ENCODE measurements at regions not wholly inside any gene's neighbourhood (a gene's known extent, or its start where the extent isn't known, plus 50 kb on each side); places are given as distances from the start of the nearest gene placed in this dataset.
"Not testable (repeated sequence)": the region's sequence is repeated elsewhere in the genome, so short reads cannot be mapped to it uniquely, and the experiment has no call there.

DNA sequence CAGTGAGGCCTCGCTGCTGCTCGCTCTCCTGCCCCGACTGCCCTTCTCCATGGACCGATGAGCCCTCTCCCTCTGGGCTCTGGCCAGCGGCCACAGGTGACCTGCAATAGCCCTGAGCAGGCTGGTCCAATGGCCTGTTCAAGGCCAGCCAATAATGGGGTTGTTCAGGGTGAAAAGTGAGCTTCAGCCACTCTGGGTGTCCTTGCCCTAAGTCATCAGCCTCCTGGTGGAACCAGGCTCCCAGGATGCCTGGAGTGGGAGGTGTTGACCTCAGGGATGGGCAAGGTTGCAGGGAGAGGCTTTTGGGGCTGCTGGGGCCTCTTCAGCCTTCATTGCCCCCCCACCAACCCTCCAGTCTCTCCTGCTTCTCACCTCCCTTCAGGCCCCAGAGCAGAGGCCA lies 79.7 kb downstream of the RFLNA start:
- no peak overlapping the region for H3K4me3 ChIP-seq (ENCODE audit: severe bottlenecking)
- no peaks in the 10 kb centered on the region for H3K27me3 ChIP-seq (ENCODE audit: insufficient read depth, poor library complexity, severe bottlenecking)
- no peak overlapping the region for H3K27ac ChIP-seq (ENCODE audit: poor library complexity, severe bottlenecking)
- no peak for DNase-seq (ENCODE audit: low spot score)
- no peaks in the 10 kb centered on the region for H3K9me3 ChIP-seq (ENCODE audit: severe bottlenecking)
- peaks cover 90% of the 10 kb centered on the region for H3K36me3 ChIP-seq (ENCODE audit: low read depth)
- TF ChIP-seq, protein P1, sequence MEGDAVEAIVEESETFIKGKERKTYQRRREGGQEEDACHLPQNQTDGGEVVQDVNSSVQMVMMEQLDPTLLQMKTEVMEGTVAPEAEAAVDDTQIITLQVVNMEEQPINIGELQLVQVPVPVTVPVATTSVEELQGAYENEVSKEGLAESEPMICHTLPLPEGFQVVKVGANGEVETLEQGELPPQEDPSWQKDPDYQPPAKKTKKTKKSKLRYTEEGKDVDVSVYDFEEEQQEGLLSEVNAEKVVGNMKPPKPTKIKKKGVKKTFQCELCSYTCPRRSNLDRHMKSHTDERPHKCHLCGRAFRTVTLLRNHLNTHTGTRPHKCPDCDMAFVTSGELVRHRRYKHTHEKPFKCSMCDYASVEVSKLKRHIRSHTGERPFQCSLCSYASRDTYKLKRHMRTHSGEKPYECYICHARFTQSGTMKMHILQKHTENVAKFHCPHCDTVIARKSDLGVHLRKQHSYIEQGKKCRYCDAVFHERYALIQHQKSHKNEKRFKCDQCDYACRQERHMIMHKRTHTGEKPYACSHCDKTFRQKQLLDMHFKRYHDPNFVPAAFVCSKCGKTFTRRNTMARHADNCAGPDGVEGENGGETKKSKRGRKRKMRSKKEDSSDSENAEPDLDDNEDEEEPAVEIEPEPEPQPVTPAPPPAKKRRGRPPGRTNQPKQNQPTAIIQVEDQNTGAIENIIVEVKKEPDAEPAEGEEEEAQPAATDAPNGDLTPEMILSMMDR (IDR thresholded peaks at IDR 0.05; ENCODE audit: poor library complexity, severe bottlenecking), result no peak
- ATAC-seq (ENCODE audit: low read depth), result no peak
- peaks cover 7% of the 10 kb centered on the region for H3K4me1 ChIP-seq (ENCODE audit: insufficient read depth, poor library complexity, severe bottlenecking)

DNA sequence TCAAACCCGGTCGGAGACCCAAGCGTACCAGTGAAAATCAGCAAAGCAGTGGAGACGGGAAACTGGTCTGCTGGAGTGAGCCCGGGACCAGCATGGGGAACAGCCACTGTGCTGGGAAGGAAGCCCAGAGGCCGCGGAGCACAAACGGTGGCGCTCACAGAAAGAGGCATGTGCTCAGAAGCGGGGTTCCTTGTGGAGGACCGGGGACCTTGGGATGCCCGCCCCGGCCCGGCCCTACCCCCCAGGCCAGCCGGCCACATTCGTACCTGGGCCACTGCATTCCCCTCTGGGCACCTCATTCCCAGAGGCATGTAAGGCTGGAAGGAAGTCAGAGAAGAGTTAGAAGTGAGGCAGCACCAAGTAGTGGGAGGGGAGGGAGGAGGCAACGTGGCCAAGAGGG lies 79.3 kb downstream of the RFLNA start:
- no peaks in the 10 kb centered on the region for H3K9me3 ChIP-seq (ENCODE audit: severe bottlenecking)
- H3K36me3 ChIP-seq (ENCODE audit: low read depth), result peaks cover 90% of the 10 kb centered on the region
- H3K4me1 ChIP-seq (ENCODE audit: insufficient read depth, poor library complexity, severe bottlenecking), result peaks cover 11% of the 10 kb centered on the region
- no peak for DNase-seq (ENCODE audit: low spot score)
- no peak for ATAC-seq (ENCODE audit: low read depth)
- TF ChIP-seq, protein P1 (IDR thresholded peaks at IDR 0.05; ENCODE audit: poor library complexity, severe bottlenecking), result no peak
- H3K4me3 ChIP-seq (ENCODE audit: severe bottlenecking), result no peak overlapping the region
- no peaks in the 10 kb centered on the region for H3K27me3 ChIP-seq (ENCODE audit: insufficient read depth, poor library complexity, severe bottlenecking)
- no peak overlapping the region for H3K27ac ChIP-seq (ENCODE audit: poor library complexity, severe bottlenecking)

DNA sequence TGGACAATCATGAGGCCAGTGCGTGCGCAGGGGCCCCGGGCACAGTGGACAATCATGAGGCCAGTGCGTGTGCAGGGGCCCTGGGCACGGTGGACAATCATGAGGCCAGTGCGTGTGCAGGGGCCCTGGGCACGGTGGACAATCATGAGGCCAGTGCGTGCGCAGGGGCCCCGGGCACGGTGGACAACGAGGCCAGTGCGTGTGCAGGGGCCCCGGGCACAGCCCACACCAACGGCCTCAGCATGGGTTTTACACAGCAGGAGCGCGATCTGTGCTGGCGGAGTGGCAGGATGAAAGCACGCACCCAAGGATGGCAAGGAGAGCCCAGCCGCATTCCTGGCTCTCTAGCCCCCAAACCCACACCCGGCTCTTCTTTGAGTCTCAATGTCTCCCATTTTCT lies 78.8 kb downstream of the RFLNA start:
- H3K4me1 ChIP-seq (ENCODE audit: insufficient read depth, poor library complexity, severe bottlenecking), result peaks cover 14% of the 10 kb centered on the region
- not testable (repeated sequence) for ATAC-seq (ENCODE audit: low read depth); H3K4me3 ChIP-seq (ENCODE audit: severe bottlenecking)

DNA sequence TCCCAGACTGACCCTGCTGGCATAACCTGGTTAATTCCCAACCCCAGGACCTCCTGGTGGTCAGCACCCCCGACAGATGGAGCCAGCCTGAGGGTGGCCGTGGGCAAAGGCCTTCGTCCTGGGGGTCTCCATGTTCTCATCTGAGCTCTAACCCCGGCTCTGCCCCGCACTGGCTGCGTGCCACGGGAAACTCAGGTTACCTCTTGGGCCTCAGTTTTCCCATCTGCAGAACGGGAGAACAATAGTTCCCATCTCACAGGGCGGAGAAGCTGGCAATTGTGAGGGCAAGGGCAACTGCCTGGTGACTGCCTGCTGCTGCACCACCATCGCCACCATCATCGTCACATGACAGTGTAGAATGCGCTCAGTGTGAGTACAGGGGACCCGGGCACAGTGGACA lies 77.9 kb downstream of the RFLNA start:
- no peak for DNase-seq (ENCODE audit: low spot score)
- TF ChIP-seq, protein P1 (IDR thresholded peaks at IDR 0.05; ENCODE audit: poor library complexity, severe bottlenecking), result no peak
- Histone ChIP-seq H3K27ac (ENCODE audit: poor library complexity, severe bottlenecking) (no peak overlapping the region), H3K9me3 (ENCODE audit: severe bottlenecking) (no peaks in the 10 kb centered on the region), H3K4me1 (ENCODE audit: insufficient read depth, poor library complexity, severe bottlenecking) (peaks cover 15% of the 10 kb centered on the region), H3K36me3 (ENCODE audit: low read depth) (peaks cover 90% of the 10 kb centered on the region), H3K4me3 (ENCODE audit: severe bottlenecking) (no peak overlapping the region), H3K27me3 (ENCODE audit: insufficient read depth, poor library complexity, severe bottlenecking) (no peaks in the 10 kb centered on the region)
- no peak for ATAC-seq (ENCODE audit: low read depth)

More for the DNA sequence above, 78.8 kb downstream of the RFLNA start:
- H3K9me3 ChIP-seq (ENCODE audit: severe bottlenecking); H3K27me3 ChIP-seq (ENCODE audit: insufficient read depth, poor library complexity, severe bottlenecking); H3K27ac ChIP-seq (ENCODE audit: poor library complexity, severe bottlenecking); DNase-seq (ENCODE audit: low spot score): not testable (repeated sequence)
- peaks cover 90% of the 10 kb centered on the region for H3K36me3 ChIP-seq (ENCODE audit: low read depth)

DNA sequence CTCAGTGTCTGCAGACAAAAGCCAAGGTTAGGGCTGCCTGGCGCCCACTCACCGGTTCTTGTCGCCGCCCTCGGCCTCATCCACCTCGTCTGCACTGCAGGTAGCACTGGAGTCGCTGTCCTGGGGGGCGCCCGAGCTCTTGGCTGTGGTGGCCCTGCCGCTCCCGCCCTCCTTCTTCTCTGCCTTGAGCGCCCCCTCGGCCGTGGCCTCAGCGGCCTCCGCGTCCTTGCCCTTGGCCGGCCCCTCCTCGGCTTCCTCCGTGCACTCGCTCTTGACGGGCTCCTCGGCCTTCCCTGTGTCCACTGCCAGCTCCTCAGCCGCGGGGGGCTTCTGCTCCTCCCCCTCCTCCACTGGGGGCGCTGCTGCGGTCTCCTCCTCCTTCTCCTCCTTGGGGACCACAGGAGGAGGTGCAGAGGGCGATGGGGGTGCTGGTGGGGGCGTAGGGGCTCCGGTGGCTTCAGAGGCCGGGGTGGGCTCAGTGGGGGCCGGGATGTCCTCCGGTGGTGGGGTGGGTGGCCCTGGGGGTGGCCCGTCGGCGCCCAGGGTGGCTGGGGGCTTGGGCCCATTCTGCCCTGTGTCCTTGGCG lies 77.2 kb downstream of the RFLNA start:
- H3K36me3 ChIP-seq (ENCODE audit: low read depth), result peaks cover 90% of the 10 kb centered on the region

More for the DNA sequence above, 77.2 kb downstream of the RFLNA start:
- Histone ChIP-seq H3K4me3 (ENCODE audit: severe bottlenecking) (no peak overlapping the region), H3K27ac (ENCODE audit: poor library complexity, severe bottlenecking) (peak overlapping the region; percentile 73), H3K4me1 (ENCODE audit: insufficient read depth, poor library complexity, severe bottlenecking) (peaks cover 15% of the 10 kb centered on the region), H3K9me3 (ENCODE audit: severe bottlenecking) (no peaks in the 10 kb centered on the region), H3K27me3 (ENCODE audit: insufficient read depth, poor library complexity, severe bottlenecking) (no peaks in the 10 kb centered on the region)
- ATAC-seq (ENCODE audit: low read depth) (no peak), DNase-seq (ENCODE audit: low spot score) (no peak)
- TF ChIP-seq, protein P1 (IDR thresholded peaks at IDR 0.05; ENCODE audit: poor library complexity, severe bottlenecking), result no peak

All from RWPE2 (cell line).